HEK293 (cell line): ENCODE measurements at regions not wholly inside any gene's neighbourhood (a gene's known extent, or its start where the extent isn't known, plus 50 kb on each side); places are given as distances from the start of the nearest gene placed in this dataset.

Experiments used
- MEIS1 ChIP-seq: sonication (generic); formaldehyde crosslinking; IDR thresholded peaks from 2 replicates; pipeline ENCODE4 v1.8.1; 2022; ENCODE audit warnings: missing genetic modification reagents, mild to moderate bottlenecking, borderline replicate concordance
- ZNF610 ChIP-seq: fragments of 450-650 bp; formaldehyde crosslinking; IDR thresholded peaks from 2 replicates; pipeline ENCODE4 v1.5.1; 2016; ENCODE audit warnings: missing biosample characterization, missing genetic modification characterization, borderline replicate concordance
- TF ChIP-seq, protein P1 (sequence below): fragments of 450-650 bp; formaldehyde crosslinking; IDR thresholded peaks from 2 replicates; pipeline ENCODE4 v1.5.1; 2016; ENCODE audit warnings: missing biosample characterization, missing genetic modification characterization

GRCh38 chr5:8079056-8079455 lies 210.1 kb downstream of the MTRR start:
- TF ChIP-seq MEIS1 (CRISPR knock-in tag): no peak
- no peak for TF ChIP-seq ZNF610 (tag by site-specific recombination)
- TF ChIP-seq, protein P1, sequence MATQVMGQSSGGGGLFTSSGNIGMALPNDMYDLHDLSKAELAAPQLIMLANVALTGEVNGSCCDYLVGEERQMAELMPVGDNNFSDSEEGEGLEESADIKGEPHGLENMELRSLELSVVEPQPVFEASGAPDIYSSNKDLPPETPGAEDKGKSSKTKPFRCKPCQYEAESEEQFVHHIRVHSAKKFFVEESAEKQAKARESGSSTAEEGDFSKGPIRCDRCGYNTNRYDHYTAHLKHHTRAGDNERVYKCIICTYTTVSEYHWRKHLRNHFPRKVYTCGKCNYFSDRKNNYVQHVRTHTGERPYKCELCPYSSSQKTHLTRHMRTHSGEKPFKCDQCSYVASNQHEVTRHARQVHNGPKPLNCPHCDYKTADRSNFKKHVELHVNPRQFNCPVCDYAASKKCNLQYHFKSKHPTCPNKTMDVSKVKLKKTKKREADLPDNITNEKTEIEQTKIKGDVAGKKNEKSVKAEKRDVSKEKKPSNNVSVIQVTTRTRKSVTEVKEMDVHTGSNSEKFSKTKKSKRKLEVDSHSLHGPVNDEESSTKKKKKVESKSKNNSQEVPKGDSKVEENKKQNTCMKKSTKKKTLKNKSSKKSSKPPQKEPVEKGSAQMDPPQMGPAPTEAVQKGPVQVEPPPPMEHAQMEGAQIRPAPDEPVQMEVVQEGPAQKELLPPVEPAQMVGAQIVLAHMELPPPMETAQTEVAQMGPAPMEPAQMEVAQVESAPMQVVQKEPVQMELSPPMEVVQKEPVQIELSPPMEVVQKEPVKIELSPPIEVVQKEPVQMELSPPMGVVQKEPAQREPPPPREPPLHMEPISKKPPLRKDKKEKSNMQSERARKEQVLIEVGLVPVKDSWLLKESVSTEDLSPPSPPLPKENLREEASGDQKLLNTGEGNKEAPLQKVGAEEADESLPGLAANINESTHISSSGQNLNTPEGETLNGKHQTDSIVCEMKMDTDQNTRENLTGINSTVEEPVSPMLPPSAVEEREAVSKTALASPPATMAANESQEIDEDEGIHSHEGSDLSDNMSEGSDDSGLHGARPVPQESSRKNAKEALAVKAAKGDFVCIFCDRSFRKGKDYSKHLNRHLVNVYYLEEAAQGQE (tag by site-specific recombination): no peak
